ENCODE measurements at regions not wholly inside any gene's neighbourhood (a gene's known extent, or its start where the extent isn't known, plus 50 kb on each side); places are given as distances from the start of the nearest gene placed in this dataset.

DNA sequence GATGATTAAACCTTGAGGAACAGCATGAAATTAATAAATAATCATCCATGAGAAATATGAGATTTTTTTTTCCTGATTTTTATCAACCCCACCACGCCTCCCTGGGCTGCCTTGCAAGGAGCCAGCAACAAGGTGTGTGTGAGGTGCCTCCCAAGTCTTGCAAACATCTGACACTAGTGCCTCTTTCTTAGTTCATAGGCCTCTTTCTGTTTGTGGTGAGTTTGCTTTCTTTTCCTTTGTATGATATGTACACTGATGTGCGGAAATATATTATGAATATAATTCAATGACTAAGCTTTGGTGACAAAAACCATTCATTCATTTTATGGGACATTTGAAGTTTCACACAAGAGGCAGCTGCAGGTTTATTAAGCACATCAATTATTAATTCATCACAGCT lies 63.2 kb upstream of the SYNDIG1 start:
- no peak for DNase-seq (ENCODE audit: low read depth in 2 of 2)
- no peak overlapping the region for H3K4me2 ChIP-seq (ENCODE audit: extremely low read depth, insufficient read depth, low read length)
- no peaks in the 10 kb centered on the region for H4K20me1 ChIP-seq (ENCODE audit: control insufficient read depth, extremely low read depth, insufficient read depth, low read length)
- H3K27me3 ChIP-seq (ENCODE audit: control insufficient read depth, insufficient read depth, low read length) = no peaks in the 10 kb centered on the region
- H3K9ac ChIP-seq (ENCODE audit: insufficient read depth, low read length) = no peak overlapping the region
- no peak overlapping the region for H3K4me3 ChIP-seq (replicated peaks in 1 of 4; ENCODE audit: control extremely low read depth in 1 of 4, insufficient read depth in 1 of 4, low read depth in 3 of 4, low read length in 4 of 4)
- H2AFZ ChIP-seq (ENCODE audit: low read length) = no peak overlapping the region
- no peak overlapping the region for H3K27ac ChIP-seq (ENCODE audit: insufficient read depth, low read length)
- no peaks in the 10 kb centered on the region for H3K9me3 ChIP-seq (ENCODE audit: control insufficient read depth, insufficient read depth, low read depth, low read length)
- no peaks in the 10 kb centered on the region for H3K4me1 ChIP-seq (ENCODE audit: control insufficient read depth, extremely low read depth, insufficient read depth, low read length)
- H3K79me2 ChIP-seq (ENCODE audit: control insufficient read depth, insufficient read depth, low read length) = no peaks in the 10 kb centered on the region
- H3K36me3 ChIP-seq (ENCODE audit: control insufficient read depth, insufficient read depth, low read length) = no peaks in the 10 kb centered on the region
- TF ChIP-seq, protein P1, sequence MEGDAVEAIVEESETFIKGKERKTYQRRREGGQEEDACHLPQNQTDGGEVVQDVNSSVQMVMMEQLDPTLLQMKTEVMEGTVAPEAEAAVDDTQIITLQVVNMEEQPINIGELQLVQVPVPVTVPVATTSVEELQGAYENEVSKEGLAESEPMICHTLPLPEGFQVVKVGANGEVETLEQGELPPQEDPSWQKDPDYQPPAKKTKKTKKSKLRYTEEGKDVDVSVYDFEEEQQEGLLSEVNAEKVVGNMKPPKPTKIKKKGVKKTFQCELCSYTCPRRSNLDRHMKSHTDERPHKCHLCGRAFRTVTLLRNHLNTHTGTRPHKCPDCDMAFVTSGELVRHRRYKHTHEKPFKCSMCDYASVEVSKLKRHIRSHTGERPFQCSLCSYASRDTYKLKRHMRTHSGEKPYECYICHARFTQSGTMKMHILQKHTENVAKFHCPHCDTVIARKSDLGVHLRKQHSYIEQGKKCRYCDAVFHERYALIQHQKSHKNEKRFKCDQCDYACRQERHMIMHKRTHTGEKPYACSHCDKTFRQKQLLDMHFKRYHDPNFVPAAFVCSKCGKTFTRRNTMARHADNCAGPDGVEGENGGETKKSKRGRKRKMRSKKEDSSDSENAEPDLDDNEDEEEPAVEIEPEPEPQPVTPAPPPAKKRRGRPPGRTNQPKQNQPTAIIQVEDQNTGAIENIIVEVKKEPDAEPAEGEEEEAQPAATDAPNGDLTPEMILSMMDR (conservative IDR thresholded peaks at IDR 0.05 in 1 of 2, IDR thresholded peaks at IDR 0.05 in 1 of 2; ENCODE audit: low read depth in 1 of 2, low read length in 2 of 2) = no peak
- no peak for TF ChIP-seq EZH2 (IDR thresholded peaks at IDR 0.05; ENCODE audit: low read length, missing control alignments)

DNA sequence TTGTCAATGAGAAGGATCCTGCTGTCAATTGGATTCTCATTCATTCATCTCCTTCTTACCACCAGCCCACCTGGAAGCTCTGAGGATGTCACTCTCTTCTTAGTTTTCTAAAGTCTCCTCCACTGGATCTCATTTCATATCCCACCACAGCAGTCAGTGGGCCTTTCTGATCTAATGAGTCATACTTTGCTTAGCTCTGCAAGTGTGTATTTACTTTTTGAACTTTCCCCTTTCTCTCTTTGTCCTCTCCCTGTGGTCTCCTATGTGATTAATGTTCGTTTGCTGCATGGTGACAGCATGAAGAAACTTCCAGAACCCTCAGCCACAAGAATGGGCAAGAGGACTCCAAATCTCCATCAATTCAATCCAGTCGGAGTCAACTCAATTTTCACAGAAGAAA lies 63.6 kb upstream of the SYNDIG1 start:
- Histone ChIP-seq H3K36me3 (ENCODE audit: control insufficient read depth, insufficient read depth, low read length) (no peaks in the 10 kb centered on the region), H3K4me3 (replicated peaks in 1 of 4; ENCODE audit: control extremely low read depth in 1 of 4, insufficient read depth in 1 of 4, low read depth in 3 of 4, low read length in 4 of 4) (no peak overlapping the region), H3K4me1 (ENCODE audit: control insufficient read depth, extremely low read depth, insufficient read depth, low read length) (no peaks in the 10 kb centered on the region), H3K27me3 (ENCODE audit: control insufficient read depth, insufficient read depth, low read length) (no peaks in the 10 kb centered on the region), H3K9ac (ENCODE audit: insufficient read depth, low read length) (no peak overlapping the region), H3K9me3 (ENCODE audit: control insufficient read depth, insufficient read depth, low read depth, low read length) (no peaks in the 10 kb centered on the region), H2AFZ (ENCODE audit: low read length) (no peak overlapping the region), H3K4me2 (ENCODE audit: extremely low read depth, insufficient read depth, low read length) (no peak overlapping the region), H4K20me1 (ENCODE audit: control insufficient read depth, extremely low read depth, insufficient read depth, low read length) (no peaks in the 10 kb centered on the region), H3K79me2 (ENCODE audit: control insufficient read depth, insufficient read depth, low read length) (no peaks in the 10 kb centered on the region), H3K27ac (ENCODE audit: insufficient read depth, low read length) (no peak overlapping the region)
- TF ChIP-seq, protein P1 (conservative IDR thresholded peaks at IDR 0.05 in 1 of 2, IDR thresholded peaks at IDR 0.05 in 1 of 2; ENCODE audit: low read depth in 1 of 2, low read length in 2 of 2) = no peak
- peak in 1 of 2 donors; percentile 41 for DNase-seq (ENCODE audit: low read depth in 2 of 2)

DNA sequence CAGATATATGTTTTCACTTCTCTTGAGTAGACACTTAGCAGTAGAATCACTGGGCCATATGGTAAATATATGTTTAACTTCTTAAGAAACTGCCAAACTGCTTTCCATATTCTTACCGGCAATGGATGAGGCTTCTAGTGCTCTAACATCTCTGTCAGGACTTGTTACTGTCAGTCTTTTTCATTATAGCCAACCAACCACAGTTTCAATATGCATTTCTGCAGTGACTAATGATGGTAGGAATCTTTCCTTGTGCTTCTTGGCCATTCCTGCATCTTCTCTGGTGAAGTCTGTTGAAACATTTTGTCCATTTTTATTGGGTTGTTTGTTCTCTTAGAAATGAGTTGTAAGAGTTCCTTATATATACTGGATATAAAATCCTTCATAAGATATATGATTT lies 66.0 kb upstream of the SYNDIG1 start:
- no peak overlapping the region for H3K4me2 ChIP-seq (ENCODE audit: extremely low read depth, insufficient read depth, low read length)
- no peak overlapping the region for H3K27ac ChIP-seq (ENCODE audit: insufficient read depth, low read length)
- H4K20me1 ChIP-seq (ENCODE audit: control insufficient read depth, extremely low read depth, insufficient read depth, low read length) = no peaks in the 10 kb centered on the region
- no peak overlapping the region for H3K9ac ChIP-seq (ENCODE audit: insufficient read depth, low read length)
- no peaks in the 10 kb centered on the region for H3K79me2 ChIP-seq (ENCODE audit: control insufficient read depth, insufficient read depth, low read length)
- TF ChIP-seq, protein P1 (conservative IDR thresholded peaks at IDR 0.05 in 1 of 2, IDR thresholded peaks at IDR 0.05 in 1 of 2; ENCODE audit: low read depth in 1 of 2, low read length in 2 of 2) = no peak
- TF ChIP-seq EZH2 (IDR thresholded peaks at IDR 0.05; ENCODE audit: low read length, missing control alignments) = no peak
- H3K4me1 ChIP-seq (ENCODE audit: control insufficient read depth, extremely low read depth, insufficient read depth, low read length) = no peaks in the 10 kb centered on the region
- no peaks in the 10 kb centered on the region for H3K27me3 ChIP-seq (ENCODE audit: control insufficient read depth, insufficient read depth, low read length)
- H3K4me3 ChIP-seq (replicated peaks in 1 of 4; ENCODE audit: control extremely low read depth in 1 of 4, insufficient read depth in 1 of 4, low read depth in 3 of 4, low read length in 4 of 4) = no peak overlapping the region
- no peaks in the 10 kb centered on the region for H3K9me3 ChIP-seq (ENCODE audit: control insufficient read depth, insufficient read depth, low read depth, low read length)
- no peaks in the 10 kb centered on the region for H3K36me3 ChIP-seq (ENCODE audit: control insufficient read depth, insufficient read depth, low read length)
- H2AFZ ChIP-seq (ENCODE audit: low read length) = no peak overlapping the region
- DNase-seq (ENCODE audit: low read depth in 2 of 2) = peak in 1 of 2 donors; percentile 2
